H1 (cell line): ENCODE measurements at regions not wholly inside any gene's neighbourhood (a gene's known extent, or its start where the extent isn't known, plus 50 kb on each side); places are given as distances from the start of the nearest gene placed in this dataset.

Experiments used
- CTCF ChIA-PET: fragments of 300-600 bp; sonication (Branson Sonifier 250); formaldehyde crosslinking; loops from one replicate; lab custom pipeline; 2021; ENCODE audit not compliant: partially characterized antibody; lab: Charles Lee
- POLR2A ChIA-PET: fragments of 300-600 bp; sonication (Branson Sonifier 250); formaldehyde crosslinking; loops from one replicate; lab custom pipeline; 2021; ENCODE audit warnings: inconsistent platforms; ENCODE audit not compliant: partially characterized antibody; lab: Charles Lee
- DNase-seq, 2 experiments: peaks; one replicate each; pipeline versions ENCODE4 v3.0.0 to v3.0.0-alpha.2; 2010 to 2022; ENCODE audit warnings: low spot score in 2 of 2, low read depth in 1 of 2, mixed read lengths in 1 of 2
- FAIRE-seq: peaks from 2 replicates; lab custom pipeline; 2011; peaks lifted over from hg19 to GRCh38; lab: Jason Lieb, UNC
- H2AFZ ChIP-seq: 2 replicates; pipeline ENCODE4 v1.8.1; 2012; ENCODE audit warnings: low read length, inconsistent platforms
- H2AK5ac ChIP-seq: 2 replicates; pipeline ENCODE4 v1.6.1; 2013; ENCODE audit warnings: low read depth, low read length
- H2BK120ac ChIP-seq: replicated peaks from 2 replicates; pipeline ENCODE3; 2013; ENCODE audit warnings: low read depth, low read length, inconsistent platforms
- H2BK12ac ChIP-seq: 2 replicates; pipeline ENCODE4 v1.6.1; 2013; ENCODE audit warnings: low read depth, low read length
- H2BK15ac ChIP-seq: 2 replicates; pipeline ENCODE4 v1.6.1; 2013; ENCODE audit warnings: low read length
- H2BK20ac ChIP-seq: 2 replicates; pipeline ENCODE4 v1.6.1; 2013; ENCODE audit warnings: low read length
- H2BK5ac ChIP-seq: 2 replicates; pipeline ENCODE4 v1.6.1; 2013; ENCODE audit warnings: low read depth, low read length
- H3K14ac ChIP-seq: 2 replicates; pipeline ENCODE4 v1.6.1; 2013; ENCODE audit warnings: inconsistent platforms; ENCODE audit not compliant: insufficient read length
- H3K18ac ChIP-seq: 2 replicates; pipeline ENCODE4 v1.6.1; 2013; ENCODE audit warnings: low read length; ENCODE audit errors: extremely low read depth
- H3K23ac ChIP-seq: 2 replicates; pipeline ENCODE4 v1.6.1; 2013; ENCODE audit warnings: inconsistent platforms; ENCODE audit not compliant: insufficient read length
- H3K23me2 ChIP-seq: 2 replicates; pipeline ENCODE4 v1.6.1; 2013; ENCODE audit warnings: low read depth, low read length
- H3K27ac ChIP-seq: 2 replicates; pipeline ENCODE4 v1.6.1; 2011; ENCODE audit warnings: low read depth, low read length, inconsistent platforms
- H3K27me3 ChIP-seq, 4 experiments: replicated peaks in 1 of 4; 1 replicate in 1 of 4; 2 replicates in 3 of 4; pipeline versions ENCODE4 v1.6.1 to v1.8.1; 2011 to 2013; ENCODE audit warnings: low read length in 3 of 4, mild to moderate bottlenecking in 3 of 4, inconsistent platforms in 2 of 4, mixed read lengths in 2 of 4, moderate library complexity in 1 of 4; ENCODE audit not compliant: control insufficient read depth in 3 of 4, insufficient read depth in 3 of 4; ENCODE audit errors: extremely low read depth in 1 of 4
- H3K36me3 ChIP-seq, 4 experiments: 2 replicates each; pipeline versions ENCODE4 v1.6.1 to v1.8.1; 2011 to 2013; ENCODE audit warnings: mild to moderate bottlenecking in 4 of 4, low read length in 3 of 4, moderate library complexity in 2 of 4, control low read depth in 1 of 4, inconsistent platforms in 1 of 4; ENCODE audit not compliant: insufficient read depth in 4 of 4, control insufficient read depth in 2 of 4
- H3K4ac ChIP-seq: replicated peaks from 2 replicates; pipeline ENCODE3; 2013; ENCODE audit warnings: low read length, low read depth, mixed read lengths, inconsistent platforms; ENCODE audit not compliant: insufficient read length
- H3K4me1 ChIP-seq, 4 experiments: replicated peaks in 1 of 4; 1 replicate in 1 of 4; 2 replicates in 3 of 4; pipeline versions ENCODE4 v1.6.1 to v1.8.1; 2011 to 2013; ENCODE audit warnings: low read length in 3 of 4, inconsistent platforms in 2 of 4, mixed read lengths in 1 of 4; ENCODE audit not compliant: insufficient read depth in 4 of 4, control insufficient read depth in 3 of 4
- H3K4me2 ChIP-seq, 2 experiments: 2 replicates each; pipeline versions ENCODE4 v1.6.1 to v1.8.1; 2011 to 2013; ENCODE audit warnings: low read depth in 2 of 2, low read length in 2 of 2, control low read depth in 1 of 2, inconsistent platforms in 1 of 2, mild to moderate bottlenecking in 1 of 2; ENCODE audit not compliant: insufficient read depth in 1 of 2
- H3K4me3 ChIP-seq, 4 experiments: fragments of 200-600, 300-600 bp in 1 of 4; sonication (generic), shearing (Covaris generic), sonication (Bioruptor Twin) in 1 of 4; 2 replicates each; pipeline versions ENCODE4 v1.5.1 to v1.8.1; 2011 to 2016; ENCODE audit warnings: low read length in 4 of 4, low read depth in 3 of 4, control low read depth in 2 of 4, inconsistent platforms in 2 of 4, mild to moderate bottlenecking in 2 of 4, mixed read lengths in 1 of 4, moderate library complexity in 1 of 4; ENCODE audit not compliant: insufficient read depth in 2 of 4; ENCODE audit errors: extremely low read depth in 1 of 4
- H3K56ac ChIP-seq: replicated peaks from 2 replicates; pipeline ENCODE3; 2013; ENCODE audit warnings: low read depth, mild to moderate bottlenecking, mixed read lengths, low read length, inconsistent platforms; ENCODE audit not compliant: insufficient read length
- H3K79me1 ChIP-seq: 2 replicates; pipeline ENCODE4 v1.6.1; 2013; ENCODE audit warnings: low read depth, low read length, control low read depth
- H3K79me2 ChIP-seq, 2 experiments: 2 replicates each; pipeline versions ENCODE4 v1.6.1 to v1.8.1; 2012 to 2013; ENCODE audit warnings: low read length in 2 of 2, mild to moderate bottlenecking in 2 of 2, inconsistent platforms in 1 of 2; ENCODE audit not compliant: insufficient read depth in 2 of 2, control insufficient read depth in 1 of 2
- H3K9ac ChIP-seq, 4 experiments: replicated peaks in 1 of 4; 1 replicate in 1 of 4; 2 replicates in 3 of 4; pipeline versions ENCODE4 v1.6.1 to v1.8.1; 2011 to 2013; ENCODE audit warnings: low read depth in 3 of 4, low read length in 3 of 4, control low read depth in 2 of 4, mild to moderate bottlenecking in 2 of 4, moderate library complexity in 2 of 4, inconsistent platforms in 1 of 4; ENCODE audit errors: extremely low read depth in 1 of 4
- H3K9me3 ChIP-seq, 2 experiments: 2 replicates each; pipeline versions ENCODE4 v1.6.1 to v1.8.1; 2012 to 2013; ENCODE audit warnings: mild to moderate bottlenecking in 2 of 2, moderate library complexity in 2 of 2, control low read depth in 1 of 2, inconsistent platforms in 1 of 2, low read depth in 1 of 2, low read length in 1 of 2, mixed read lengths in 1 of 2; ENCODE audit not compliant: insufficient read depth in 2 of 2
- H4K20me1 ChIP-seq, 2 experiments: replicated peaks in 1 of 2; 2 replicates each; pipeline versions ENCODE3 to v1.8.1; 2011 to 2013; ENCODE audit warnings: inconsistent platforms in 2 of 2, low read length in 2 of 2, mild to moderate bottlenecking in 1 of 2; ENCODE audit not compliant: insufficient read depth in 2 of 2, control insufficient read depth in 1 of 2
- H4K5ac ChIP-seq: 2 replicates; pipeline ENCODE4 v1.6.1; 2013; ENCODE audit warnings: low read length, low read depth, mixed read lengths, inconsistent platforms; ENCODE audit not compliant: insufficient read length
- H4K8ac ChIP-seq: 2 replicates; pipeline ENCODE4 v1.8.0; 2013; ENCODE audit warnings: mild to moderate bottlenecking, moderate library complexity, low read length, inconsistent platforms; ENCODE audit not compliant: insufficient read depth; ENCODE audit errors: extremely low read depth
- H4K91ac ChIP-seq: replicated peaks from 2 replicates; pipeline ENCODE3; 2013; ENCODE audit warnings: low read length, mixed read lengths, inconsistent platforms; ENCODE audit not compliant: insufficient read length
- HDAC6 ChIP-seq: IDR thresholded peaks from one replicate; pipeline ENCODE4 v1.7.1; 2012; ENCODE audit warnings: low read depth, mild to moderate bottlenecking, inconsistent platforms, low read length, moderate library complexity
- JUND ChIP-seq: IDR thresholded peaks from 2 replicates; pipeline ENCODE4 v1.6.1; 2011; ENCODE audit warnings: mild to moderate bottlenecking, improper control_type of control experiment, low read length
- WGBS, 2 experiments: shearing (Covaris generic) in 1 of 2; methylation state at CpG; one replicate each; pipeline versions ENCODE4 v1.1.6 to v1.1.7; 2013 to 2015; ENCODE audit warnings: low lambda C conversion rate in 2 of 2, mixed read lengths in 2 of 2, inconsistent platforms in 1 of 2, low coverage in 1 of 2, missing lambda C conversion rate in 1 of 2; ENCODE audit not compliant: insufficient replicate concordance in 2 of 2, insufficient coverage in 1 of 2, insufficient read length in 1 of 2; ENCODE audit errors: extremely low coverage in 1 of 2, missing lambda C conversion rate in 1 of 2; 5-methylcytosine and 5-hydroxymethylcytosine counted together

GRCh38 chr18:61988100-61988499 is 95.3 kb upstream of the RNF152 start:
- Histone ChIP-seq H3K36me3 (no peaks in the 10 kb centered on the region), H2BK15ac (no peak overlapping the region), H3K79me1 (no peaks in the 10 kb centered on the region), H2AK5ac (no peak overlapping the region), H3K9ac (no peak overlapping the region), H3K23me2 (no peaks in the 10 kb centered on the region), H3K56ac (no peak overlapping the region), H2AFZ (no peak overlapping the region), H4K91ac (no peak overlapping the region), H3K18ac (no peak overlapping the region), H2BK20ac (no peak overlapping the region), H4K5ac (no peak overlapping the region), H3K27ac (no peak overlapping the region), H3K4me3 (no peak overlapping the region), H3K4me2 (no peak overlapping the region), H2BK12ac (no peak overlapping the region), H4K8ac (no peak overlapping the region), H2BK120ac (no peak overlapping the region), H2BK5ac (no peak overlapping the region), H3K79me2 (no peaks in the 10 kb centered on the region), H3K9me3 (no peaks in the 10 kb centered on the region), H3K27me3 (no peaks in the 10 kb centered on the region), H3K14ac (no peak overlapping the region), H3K4ac (no peak overlapping the region), H3K23ac (no peak overlapping the region), H4K20me1 (no peaks in the 10 kb centered on the region), H3K4me1 (no peaks in the 10 kb centered on the region)
- POLR2A ChIA-PET: no interaction called here
- CTCF ChIA-PET: no interaction called here
- FAIRE-seq: no peak
- 85% methylated on average over 2 of the region's 2 CpGs; no CpG with 5 or more reads in 1 of the 2 experiments for WGBS, 2 experiments
- TF ChIP-seq HDAC6 (no peak), JUND (no peak)
- no peak for DNase-seq
